ENCODE measurements at regions not wholly inside any gene's neighbourhood (a gene's known extent, or its start where the extent isn't known, plus 50 kb on each side); places are given as distances from the start of the nearest gene placed in this dataset.

- TF ChIP-seq POLR2AphosphoS5 (IDR thresholded peaks at IDR 0.05) (peak in 2 of 4 donors; percentile 7 to 66), CTCF (IDR thresholded peaks at IDR 0.05) (no peak), POLR2A (IDR thresholded peaks at IDR 0.05) (no peak), EP300 (IDR thresholded peaks at IDR 0.05) (peak in 3 of 4 donors; percentile 36 to 88 (median 78))
- intact Hi-C loops (cut with DNase I) = no loop called here
- Histone ChIP-seq H3K27me3 (no peaks in the 10 kb centered on the region), H3K4me3 (no peak overlapping the region), H3K36me3 (no peaks in the 10 kb centered on the region), H3K4me1 (peaks cover 0 to 20% (median 18%) of the 10 kb centered on the region in 4 donors), H3K27ac (peak overlapping the region; percentile 24 to 61 (median 42)), H3K9me3 (no peaks in the 10 kb centered on the region)
- 32 to 54% methylated on average over 4 of the region's 4 CpGs for WGBS, 2 donors
- DNase-seq = no peak
Measured at GRCh38 chr14:71372411-71372838, 465.2 kb downstream of the PCNX1 start.

- Histone ChIP-seq H3K4me1 (peaks cover 0 to 24% (median 20%) of the 10 kb centered on the region in 4 donors), H3K4me3 (no peak overlapping the region), H3K9me3 (no peaks in the 10 kb centered on the region), H3K27me3 (no peaks in the 10 kb centered on the region), H3K27ac (peak overlapping the region in 2 of 4 donors; percentile 46 to 61), H3K36me3 (no peaks in the 10 kb centered on the region)
- DNase-seq = no peak
- intact Hi-C loops (cut with DNase I) = no loop called here
- TF ChIP-seq EP300 (IDR thresholded peaks at IDR 0.05) (no peak), POLR2AphosphoS5 (IDR thresholded peaks at IDR 0.05) (no peak), CTCF (IDR thresholded peaks at IDR 0.05) (no peak), POLR2A (IDR thresholded peaks at IDR 0.05) (no peak)
- 82 to 95% methylated on average over 1 of the region's 1 CpG for WGBS, 2 donors
Measured at GRCh38 chr14:71373773-71374172, 466.5 kb downstream of the PCNX1 start.

GRCh38 chr14:71374989-71375388 is 467.7 kb downstream of the PCNX1 start:
- Histone ChIP-seq H3K36me3 (no peaks in the 10 kb centered on the region), H3K4me1 (peaks cover 0 to 32% (median 20%) of the 10 kb centered on the region in 4 donors), H3K27me3 (no peaks in the 10 kb centered on the region), H3K27ac (peak overlapping the region in 1 of 4 donors; percentile 3), H3K9me3 (no peaks in the 10 kb centered on the region), H3K4me3 (no peak overlapping the region)
- WGBS, 2 donors = 96 to 100% methylated on average over 1 of the region's 1 CpG
- no peak for DNase-seq
- no peak for TF ChIP-seq POLR2A (IDR thresholded peaks at IDR 0.05)
- no peak for TF ChIP-seq CTCF (IDR thresholded peaks at IDR 0.05)
- TF ChIP-seq EP300 (IDR thresholded peaks at IDR 0.05) = no peak
- no peak for TF ChIP-seq POLR2AphosphoS5 (IDR thresholded peaks at IDR 0.05)
- intact Hi-C loops (cut with DNase I) = no loop called here

- no peaks in the 10 kb centered on the region for H3K9me3 ChIP-seq
- DNase-seq = no peak
- no peak overlapping the region for H3K27ac ChIP-seq
- intact Hi-C loops (cut with DNase I) = no loop called here
- peaks cover 0 to 36% (median 18%) of the 10 kb centered on the region in 4 donors for H3K4me1 ChIP-seq
- TF ChIP-seq POLR2AphosphoS5 (IDR thresholded peaks at IDR 0.05) (no peak), POLR2A (IDR thresholded peaks at IDR 0.05) (no peak), EP300 (IDR thresholded peaks at IDR 0.05) (no peak)
- no peak overlapping the region for H3K4me3 ChIP-seq
- H3K36me3 ChIP-seq = no peaks in the 10 kb centered on the region
- H3K27me3 ChIP-seq = no peaks in the 10 kb centered on the region
- WGBS, 2 donors = 96 to 98% methylated on average over 28 of the region's 28 CpGs
Measured at GRCh38 chr14:71377099-71377498, 469.8 kb downstream of the PCNX1 start.

- H3K27me3 ChIP-seq = no peaks in the 10 kb centered on the region
- 92 to 97% methylated on average over 2 of the region's 2 CpGs for WGBS, 2 donors
Measured at GRCh38 chr14:71380271-71380670, 473.0 kb downstream of the PCNX1 start.

GRCh38 chr14:71381814-71382213 is 474.6 kb downstream of the PCNX1 start:
- Histone ChIP-seq H3K4me3 (no peak overlapping the region), H3K4me1 (peaks cover 0 to 26% (median 8%) of the 10 kb centered on the region in 4 donors), H3K27ac (no peak overlapping the region), H3K27me3 (no peaks in the 10 kb centered on the region), H3K36me3 (no peaks in the 10 kb centered on the region), H3K9me3 (no peaks in the 10 kb centered on the region)
- intact Hi-C loops (cut with DNase I) = no loop called here
- DNase-seq = no peak
- no peak for TF ChIP-seq POLR2A (IDR thresholded peaks at IDR 0.05)
- no peak for TF ChIP-seq POLR2AphosphoS5 (IDR thresholded peaks at IDR 0.05)
- no peak for TF ChIP-seq CTCF (IDR thresholded peaks at IDR 0.05)
- no peak for TF ChIP-seq EP300 (IDR thresholded peaks at IDR 0.05)

More at GRCh38 chr14:71380271-71380670, 473.0 kb downstream of the PCNX1 start:
- H3K36me3 ChIP-seq = no peaks in the 10 kb centered on the region
- TF ChIP-seq POLR2AphosphoS5 (IDR thresholded peaks at IDR 0.05) = no peak
- no peak for DNase-seq
- intact Hi-C loops (cut with DNase I) = no loop called here
- H3K9me3 ChIP-seq = no peaks in the 10 kb centered on the region
- peaks cover 0 to 26% (median 8%) of the 10 kb centered on the region in 4 donors for H3K4me1 ChIP-seq
- no peak overlapping the region for H3K4me3 ChIP-seq
- H3K27ac ChIP-seq = peak overlapping the region in 2 of 4 donors; percentile 9 to 13

All from sigmoid colon (tissue), 6 donors.